ENCODE measurements at regions not wholly inside any gene's neighbourhood (a gene's known extent, or its start where the extent isn't known, plus 50 kb on each side); places are given as distances from the start of the nearest gene placed in this dataset.

- SMC1A ChIA-PET (ENCODE audit: uncharacterized antibody, unreplicated experiment), result no interaction called here
Observed at GRCh38 chr1:5751833-5752745, 240.1 kb downstream of the NPHP4 start.

More at GRCh38 chr1:5751833-5752745, 240.1 kb downstream of the NPHP4 start:
- ChIA-PET RAD21 (ENCODE audit: unreplicated experiment) (no interaction called here), CTCF (no interaction called here), POLR2A (no interaction called here)
- H3K36me3 ChIP-seq (ENCODE audit: control insufficient read depth in 2 of 2, insufficient read depth in 2 of 2, low read length in 1 of 2), result no peaks in the 10 kb centered on the region
- no peak overlapping the region for H2AFZ ChIP-seq (ENCODE audit: control insufficient read depth, low read depth, low read length)
- BruUV-seq (replicated peaks), result no TSS peak
- no peak for TF ChIP-seq CBFB (IDR thresholded peaks at IDR 0.05; ENCODE audit: low read depth)
- no peak for TF ChIP-seq ZBED1 (IDR thresholded peaks at IDR 0.05; ENCODE audit: borderline replicate concordance)
- no peak for TF ChIP-seq CBX5 (IDR thresholded peaks at IDR 0.05; ENCODE audit: low read depth)
- TF ChIP-seq FOXM1 (IDR thresholded peaks at IDR 0.05; ENCODE audit: low read depth, low read length), result no peak
- no peak for TF ChIP-seq MAX (IDR thresholded peaks at IDR 0.05; ENCODE audit: low read depth, low read length)
- no peak for TF ChIP-seq MXI1 (IDR thresholded peaks at IDR 0.05; ENCODE audit: low read depth, low read length)
- no peak for TF ChIP-seq HDAC2 (IDR thresholded peaks at IDR 0.05)
- no peak for TF ChIP-seq MTA3 (IDR thresholded peaks at IDR 0.05; ENCODE audit: borderline replicate concordance, low read length)
- no peak for TF ChIP-seq REST (IDR thresholded peaks at IDR 0.05; ENCODE audit: low read depth, low read length)
- TF ChIP-seq HDGF (IDR thresholded peaks at IDR 0.05), result no peak
- TF ChIP-seq JUND (IDR thresholded peaks at IDR 0.05; ENCODE audit: low read depth, low read length), result no peak
- TF ChIP-seq RUNX3 (IDR thresholded peaks at IDR 0.05; ENCODE audit: low read length), result no peak
- no peaks in the 10 kb centered on the region for H3K9me3 ChIP-seq (replicated peaks; ENCODE audit: control insufficient read depth, insufficient read depth, low read length)
- H3K9ac ChIP-seq (ENCODE audit: control insufficient read depth, insufficient read depth, low read length), result no peak overlapping the region
- H3K27me3 ChIP-seq (replicated peaks in 1 of 2; ENCODE audit: control insufficient read depth in 2 of 2, insufficient read depth in 2 of 2, low read length in 1 of 2), result no peaks in the 10 kb centered on the region; a peak in 1 of 4 replicates
- H3K4me1 ChIP-seq (ENCODE audit: control insufficient read depth, insufficient read depth, low read length), result no peaks in the 10 kb centered on the region
- intact Hi-C loops (cut with micrococcal nuclease; ENCODE audit: unreplicated experiment), result no loop called here
- no peak for FAIRE-seq
- no peaks in the 10 kb centered on the region for H3K79me2 ChIP-seq (ENCODE audit: control insufficient read depth, insufficient read depth, low read length)
- H3K27ac ChIP-seq (ENCODE audit: control insufficient read depth, insufficient read depth), result no peak overlapping the region
- H3K4me2 ChIP-seq (ENCODE audit: control insufficient read depth, insufficient read depth), result no peak overlapping the region
- ATAC-seq, result no peak
- H4K20me1 ChIP-seq (ENCODE audit: control insufficient read depth, insufficient read depth), result no peaks in the 10 kb centered on the region
- no peak for DNase-seq (ENCODE audit: low read depth, low spot score)
- WGBS (ENCODE audit: insufficient coverage, insufficient replicate concordance, low lambda C conversion rate, missing lambda C conversion rate), result 29% methylated on average over 14 of the region's 14 CpGs
- in situ Hi-C loops (cut with MboI), result no loop called here
- no peak overlapping the region for H3K4me3 ChIP-seq
